NCI-H1694 treated with DMSO at 0.1 percent for 48 hours (cell line): ENCODE measurements at regions not wholly inside any gene's neighbourhood (a gene's known extent, or its start where the extent isn't known, plus 50 kb on each side); places are given as distances from the start of the nearest gene placed in this dataset.
"Not testable (repeated sequence)": the region's sequence is repeated elsewhere in the genome, so short reads cannot be mapped to it uniquely, and the experiment has no call there.

Experiments used
- DNase-seq: peaks from one replicate; lab custom pipeline; 2025; lab: John Stamatoyannopoulos, UW

GRCh38 chr2:228417526-228417925 lies 236.0 kb upstream of the SPHKAP start:
- DNase-seq, result no peak

DNA sequence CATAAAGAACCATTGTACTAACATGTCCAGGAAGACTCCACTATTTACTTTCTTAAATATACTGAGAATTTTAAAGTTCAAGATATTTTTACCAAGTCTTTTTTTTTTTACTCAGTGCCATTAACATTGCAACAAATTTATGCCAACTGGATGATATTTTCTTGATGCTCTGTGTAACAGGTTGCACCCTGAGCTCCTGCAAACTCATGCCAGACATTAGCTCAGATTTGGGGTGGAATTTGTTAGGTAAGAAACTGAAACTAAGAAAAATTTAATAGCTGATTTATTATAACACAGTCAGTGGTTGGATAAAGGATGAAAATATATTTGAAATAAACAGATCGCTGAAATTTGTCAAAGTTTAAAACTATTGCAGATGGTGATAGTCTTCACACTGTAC lies 228.6 kb upstream of the SPHKAP start:
- no peak for DNase-seq

DNA sequence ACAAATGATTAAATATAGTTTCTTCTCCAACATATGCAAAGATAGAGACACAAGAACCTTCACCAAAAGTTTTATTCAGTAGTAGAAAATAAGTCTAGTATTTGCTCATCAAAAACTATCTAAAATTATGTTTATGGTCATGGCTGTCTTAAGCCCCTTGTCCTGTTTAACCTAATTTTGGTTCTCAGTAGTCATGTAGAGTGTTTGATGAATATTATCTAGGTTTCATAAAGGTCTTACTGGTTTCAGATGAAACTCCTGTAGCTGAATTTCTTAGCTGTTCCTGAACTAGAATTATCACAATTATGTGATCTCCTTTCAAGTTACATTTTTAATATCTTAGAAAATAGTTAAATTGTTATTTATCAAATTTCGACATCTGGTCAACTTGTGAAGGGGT lies 228.0 kb upstream of the SPHKAP start:
- DNase-seq, result no peak

- no peak for DNase-seq
These were observed 227.2 kb upstream of the SPHKAP start for GRCh38 chr2:228408529-228409227.

DNA sequence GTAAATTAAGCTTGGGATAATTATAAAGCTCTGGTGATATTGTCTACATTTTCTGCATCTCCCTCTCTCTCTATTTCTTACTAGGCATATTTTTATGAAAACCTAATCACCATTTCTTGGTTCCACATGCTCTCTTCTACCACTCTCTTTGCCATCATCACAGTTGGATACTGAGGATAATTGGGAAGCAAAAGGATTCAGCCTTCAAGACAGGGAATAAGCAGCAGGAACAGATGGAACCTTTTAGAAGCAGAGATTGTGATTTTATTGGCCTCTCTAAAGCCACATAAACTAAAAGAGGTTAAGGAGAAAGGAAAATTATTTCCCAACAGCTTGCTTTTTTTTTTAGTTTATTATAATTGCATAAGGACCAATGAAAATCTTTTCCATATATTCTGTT lies 226.3 kb upstream of the SPHKAP start:
- DNase-seq, result no peak

GRCh38 chr2:228401065-228401912 lies 219.8 kb upstream of the SPHKAP start:
- no peak for DNase-seq

DNA sequence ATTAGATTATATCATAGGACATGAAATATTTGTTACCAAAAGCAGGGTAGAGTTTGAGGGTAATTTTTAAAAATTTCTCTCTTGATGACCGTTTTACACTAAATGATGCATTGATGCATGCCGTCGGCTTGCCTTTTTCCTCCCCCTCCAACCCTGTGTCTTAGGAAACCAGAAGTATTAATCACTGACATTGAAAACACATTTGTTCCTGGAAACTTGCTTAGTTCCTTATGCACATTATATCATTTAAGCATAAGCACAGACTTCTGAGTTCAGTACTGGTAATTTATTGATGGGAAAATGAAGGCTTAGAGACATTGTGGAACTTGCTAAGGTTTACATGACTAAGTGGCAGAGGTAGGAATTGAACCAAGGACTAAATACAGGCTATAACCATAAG lies 206.3 kb upstream of the SPHKAP start:
- no peak for DNase-seq

DNA sequence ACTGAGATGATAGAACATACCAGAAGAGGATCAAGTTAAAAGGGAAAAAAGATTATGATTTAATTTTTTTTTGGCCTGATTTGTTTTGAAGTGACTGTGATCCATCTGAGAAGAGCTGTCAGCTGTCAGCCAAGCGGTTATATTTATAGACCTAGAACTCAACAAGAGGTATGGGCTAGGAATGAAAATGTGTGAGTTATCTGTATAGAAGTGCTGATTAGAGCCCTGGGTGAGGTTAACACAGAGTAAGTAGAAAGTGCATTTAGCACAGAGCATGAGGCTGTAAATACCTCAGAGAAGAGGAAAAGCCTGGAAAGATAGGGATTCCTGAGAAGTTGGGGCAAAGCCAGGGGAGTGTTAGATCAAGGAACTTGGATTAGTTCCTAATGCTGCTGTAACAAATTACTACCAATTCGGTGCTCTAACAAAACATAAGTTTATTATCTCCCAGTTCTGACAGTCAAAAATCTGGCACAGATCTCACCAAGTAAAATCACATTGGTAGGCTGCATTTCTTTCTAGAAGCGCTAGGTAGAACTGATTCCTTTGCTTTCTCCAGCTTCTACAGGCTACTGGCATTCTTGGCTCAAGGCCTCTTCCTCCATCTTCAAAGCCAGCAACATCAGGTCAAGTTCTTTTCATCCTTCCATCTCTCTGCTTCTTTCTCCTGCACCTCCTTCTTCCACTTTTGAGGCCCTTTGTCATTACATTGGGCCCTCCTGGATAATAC lies 197.4 kb upstream of the SPHKAP start:
- no peak for DNase-seq

DNA sequence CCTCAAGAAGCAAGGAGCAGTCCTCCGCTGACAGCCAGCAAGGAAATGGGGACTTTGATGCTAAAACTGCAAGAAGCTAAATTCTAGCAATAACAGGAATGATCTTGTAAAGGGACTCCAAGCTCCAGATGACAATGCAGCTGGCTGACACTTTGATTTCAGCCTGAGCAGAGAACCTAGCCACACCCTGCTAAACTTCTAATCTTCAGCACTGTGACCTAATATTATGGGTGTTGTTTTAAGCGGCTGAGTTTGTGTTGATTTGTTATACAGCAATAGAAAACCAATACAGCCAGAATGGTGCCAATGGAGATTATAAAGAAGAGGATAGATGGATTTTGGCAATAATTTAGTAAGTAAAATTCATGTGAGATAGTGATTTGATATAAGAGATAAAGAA lies 196.7 kb upstream of the SPHKAP start:
- no peak for DNase-seq

DNA sequence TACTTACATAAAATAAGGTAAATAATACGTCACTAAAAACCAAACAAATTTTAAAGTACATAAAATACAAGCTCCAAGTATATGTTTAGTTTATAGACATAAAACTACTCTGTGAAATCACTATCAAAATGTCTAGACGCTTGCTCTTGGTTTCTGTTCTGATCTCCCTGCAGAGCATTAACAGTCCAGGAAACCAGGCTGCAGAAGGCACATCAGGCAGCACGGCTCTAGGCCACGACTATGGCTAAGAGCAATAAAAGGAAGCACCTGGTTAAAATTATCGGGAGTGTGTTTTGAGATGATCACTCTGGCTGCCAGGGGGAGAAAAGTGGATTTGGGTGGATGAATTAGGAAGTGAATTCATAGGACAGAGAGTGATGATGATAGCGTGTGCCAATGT lies 196.0 kb upstream of the SPHKAP start:
- no peak for DNase-seq

GRCh38 chr2:228374741-228375140 lies 193.3 kb upstream of the SPHKAP start:
- DNase-seq, result no peak

- DNase-seq, result no peak
These were observed 191.7 kb upstream of the SPHKAP start for GRCh38 chr2:228373191-228373590.

DNA sequence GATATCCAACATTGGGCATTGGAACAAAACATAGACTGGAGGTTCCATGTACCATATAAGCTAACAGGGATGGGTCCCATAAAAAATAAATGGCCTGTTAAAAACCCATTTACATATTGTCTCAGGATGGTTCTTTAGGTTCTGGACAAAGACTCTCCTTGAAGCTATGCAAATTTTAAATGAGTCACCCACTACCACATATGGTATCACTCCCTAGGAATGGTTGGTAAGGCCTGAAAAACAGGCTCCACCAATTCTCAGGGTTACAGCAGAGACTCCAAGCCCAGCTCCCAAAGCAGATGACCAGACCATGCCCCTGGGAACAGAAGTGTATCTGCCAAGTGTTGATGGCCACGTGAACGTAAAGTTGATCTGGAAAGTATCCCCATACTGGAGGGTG lies 190.7 kb upstream of the SPHKAP start:
- DNase-seq, result no peak

GRCh38 chr2:228369400-228370031 lies 188.0 kb upstream of the SPHKAP start:
- peak; percentile 8 for DNase-seq

GRCh38 chr2:228367356-228367755 lies 185.9 kb upstream of the SPHKAP start:
- DNase-seq, result no peak

DNA sequence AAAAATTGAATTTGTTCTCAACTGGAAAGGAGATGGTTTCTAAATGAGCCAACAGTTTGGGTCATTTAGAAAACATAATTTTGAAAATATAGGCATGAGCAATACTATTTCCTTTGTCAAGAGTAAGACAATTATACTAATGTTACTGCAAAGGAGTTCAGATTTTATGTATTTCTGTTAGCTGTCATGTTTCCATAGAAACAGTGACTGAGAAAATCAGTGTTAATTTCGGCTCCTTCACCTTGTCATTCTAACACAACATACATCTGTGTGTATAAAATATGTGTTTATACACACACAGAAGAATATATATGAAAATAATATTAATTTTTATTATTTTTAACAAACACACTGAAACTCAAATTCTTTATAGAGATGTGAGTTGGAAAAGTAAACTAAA lies 178.0 kb upstream of the SPHKAP start:
- DNase-seq, result no peak

- DNase-seq, result no peak
These were observed 174.4 kb upstream of the SPHKAP start for GRCh38 chr2:228355897-228356296.

- DNase-seq, result not testable (repeated sequence)
These were observed 171.5 kb upstream of the SPHKAP start for GRCh38 chr2:228352980-228353379.

DNA sequence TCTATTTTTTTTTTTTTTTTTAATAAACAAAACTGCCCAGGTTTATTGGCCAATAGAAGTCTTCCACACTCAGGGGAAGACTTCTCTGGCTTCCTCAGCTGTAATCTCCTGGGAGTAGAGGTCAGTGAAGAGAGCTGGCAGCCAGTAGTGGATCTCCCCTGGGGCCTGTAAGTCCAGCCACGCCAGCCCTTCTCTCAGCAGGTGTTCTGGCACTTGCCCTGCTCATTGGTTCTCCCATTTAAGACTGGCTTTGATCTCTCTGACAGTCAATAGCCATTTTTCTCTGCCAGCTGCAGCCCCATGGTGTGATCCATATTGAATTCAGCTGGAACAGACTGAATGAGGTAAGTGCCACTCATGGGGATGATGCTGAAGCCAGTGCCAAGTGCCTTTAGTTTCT lies 170.6 kb upstream of the SPHKAP start:
- DNase-seq, result no peak

DNA sequence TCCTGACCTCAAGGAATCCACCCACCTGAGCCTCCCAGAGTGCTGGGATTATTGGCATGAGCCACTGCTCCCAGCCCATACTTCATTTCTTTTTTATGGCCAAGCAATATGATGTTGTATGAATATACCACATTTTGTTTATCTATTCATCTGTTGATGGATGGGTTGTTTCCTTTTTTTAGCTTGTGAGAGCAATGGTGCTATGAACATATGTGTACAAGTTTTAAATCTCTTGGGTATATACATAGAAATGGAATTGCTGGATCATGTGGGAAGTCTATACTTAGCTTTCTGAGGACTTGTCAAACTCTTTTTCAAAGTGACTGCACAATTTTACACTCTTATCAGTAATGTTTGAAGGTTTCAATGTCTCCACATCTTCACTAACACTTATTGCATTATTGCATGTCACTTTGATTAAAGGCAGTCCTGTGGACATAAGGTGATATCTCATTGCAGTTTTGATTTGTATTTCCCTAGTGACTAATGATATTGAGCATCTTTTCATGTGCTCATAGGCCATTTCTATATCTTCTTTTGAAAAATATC lies 167.1 kb upstream of the SPHKAP start:
- no peak for DNase-seq

GRCh38 chr2:228344531-228344930 lies 163.0 kb upstream of the SPHKAP start:
- no peak for DNase-seq

- DNase-seq, result no peak
These were observed 158.0 kb upstream of the SPHKAP start for GRCh38 chr2:228339525-228339924.
